Stimulated activated CD4-positive, alpha-beta T cell treated with anti-CD3 and anti-CD28 coated beads, Interleukin-2, amount 100 ng/mL, for 24 hours (primary cell): ENCODE measurements at regions not wholly inside any gene's neighbourhood (a gene's known extent, or its start where the extent isn't known, plus 50 kb on each side); places are given as distances from the start of the nearest gene placed in this dataset.

Source experiments
- DNase-seq, 2 donors: peaks; one replicate each; pipeline ENCODE4 v3.0.0-alpha.2; 2020

- DNase-seq, result no peak
These were observed 155.6 kb upstream of the HAAO start for GRCh38 chr2:42947809-42948600.

- DNase-seq, result no peak
These were observed 152.5 kb upstream of the HAAO start for GRCh38 chr2:42944779-42945415.

- DNase-seq, result no peak
These were observed 150.7 kb upstream of the HAAO start for GRCh38 chr2:42942990-42943493.

- no peak for DNase-seq
These were observed 150.0 kb upstream of the HAAO start for GRCh38 chr2:42942214-42942989.

GRCh38 chr2:42941633-42942176 is 149.3 kb upstream of the HAAO start:
- no peak for DNase-seq

GRCh38 chr2:42939411-42940206 is 147.2 kb upstream of the HAAO start:
- no peak for DNase-seq

- DNase-seq, result no peak
These were observed 146.4 kb upstream of the HAAO start for GRCh38 chr2:42938671-42939370.

- DNase-seq, result no peak
These were observed 144.9 kb upstream of the HAAO start for GRCh38 chr2:42937171-42937875.

- no peak for DNase-seq
These were observed 143.6 kb upstream of the HAAO start for GRCh38 chr2:42935692-42936671.

- no peak for DNase-seq
These were observed 142.3 kb upstream of the HAAO start for GRCh38 chr2:42934580-42935186.

GRCh38 chr2:42933824-42934254 is 141.5 kb upstream of the HAAO start:
- DNase-seq, result no peak

- no peak for DNase-seq
These were observed 140.1 kb upstream of the HAAO start for GRCh38 chr2:42932271-42933151.

GRCh38 chr2:42931818-42932195 is 139.4 kb upstream of the HAAO start:
- DNase-seq, result no peak

- no peak for DNase-seq
These were observed 138.9 kb upstream of the HAAO start for GRCh38 chr2:42931146-42931817.

- no peak for DNase-seq
These were observed 137.7 kb upstream of the HAAO start for GRCh38 chr2:42930025-42930581.

GRCh38 chr2:42929546-42930024 is 137.2 kb upstream of the HAAO start:
- no peak for DNase-seq
